ENCODE measurements at regions not wholly inside any gene's neighbourhood (a gene's known extent, or its start where the extent isn't known, plus 50 kb on each side); places are given as distances from the start of the nearest gene placed in this dataset.

- peak; percentile 25 for DNase-seq (ENCODE audit: extremely low read depth, low read depth)
- H3K4me3 ChIP-seq (replicated peaks; ENCODE audit: low read depth, low read length) = no peak overlapping the region
- TF ChIP-seq CTCF (IDR thresholded peaks at IDR 0.05; ENCODE audit: low read depth, low read length, missing control alignments) = no peak
Measured at GRCh38 chr9:115353681-115354080, 235.7 kb upstream of the TNC start.

GRCh38 chr9:115357821-115358220 is 239.9 kb upstream of the TNC start:
- no peak for TF ChIP-seq CTCF (IDR thresholded peaks at IDR 0.05; ENCODE audit: low read depth, low read length, missing control alignments)
- H3K4me3 ChIP-seq (replicated peaks; ENCODE audit: low read depth, low read length) = no peak overlapping the region
- DNase-seq (ENCODE audit: extremely low read depth, low read depth) = no peak

DNA sequence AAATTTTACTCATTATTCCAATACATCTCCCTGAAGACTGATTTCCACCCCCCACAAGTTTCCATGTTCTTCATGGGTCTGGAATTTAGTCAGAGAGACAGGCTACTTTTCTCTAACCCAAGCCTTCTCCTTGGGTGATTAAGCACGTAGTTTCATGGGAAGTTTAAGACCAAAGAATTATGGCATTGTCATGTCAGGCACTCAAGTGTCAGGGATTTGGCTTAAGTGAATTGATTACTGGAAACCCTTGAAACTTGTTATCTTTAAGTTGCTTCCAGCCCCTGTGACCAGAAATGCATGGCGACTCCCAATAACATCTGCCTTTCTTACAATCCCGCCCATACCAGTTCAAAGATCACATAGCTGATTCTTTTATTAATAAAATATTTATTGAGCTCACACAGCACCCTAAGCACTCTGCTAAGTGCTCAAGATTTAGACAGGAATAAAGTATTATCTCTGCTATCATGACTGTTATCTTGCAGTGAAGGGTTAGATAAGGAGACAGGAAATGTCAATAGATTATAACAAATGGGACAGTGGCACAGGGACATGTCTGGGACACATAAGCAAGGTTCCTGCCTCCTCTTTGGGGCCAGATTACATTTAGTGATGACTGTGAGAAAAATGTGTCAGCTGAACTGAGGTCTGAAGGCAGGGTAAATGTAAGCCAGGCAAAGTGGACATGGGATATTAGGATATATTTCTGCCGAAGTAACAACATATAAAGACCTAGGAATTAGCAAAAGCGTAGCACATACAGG is 241.2 kb upstream of the TNC start:
- no peak for TF ChIP-seq CTCF (IDR thresholded peaks at IDR 0.05; ENCODE audit: low read depth, low read length, missing control alignments)
- no peak overlapping the region for H3K4me3 ChIP-seq (replicated peaks; ENCODE audit: low read depth, low read length)
- DNase-seq (ENCODE audit: extremely low read depth, low read depth) = no peak

GRCh38 chr9:115360122-115360521 is 242.2 kb upstream of the TNC start:
- no peak for DNase-seq (ENCODE audit: extremely low read depth, low read depth)
- H3K4me3 ChIP-seq (replicated peaks; ENCODE audit: low read depth, low read length) = no peak overlapping the region
- TF ChIP-seq CTCF (IDR thresholded peaks at IDR 0.05; ENCODE audit: low read depth, low read length, missing control alignments) = no peak

GRCh38 chr9:115362101-115362500 is 244.1 kb upstream of the TNC start:
- no peak for DNase-seq (ENCODE audit: extremely low read depth, low read depth)
- TF ChIP-seq CTCF (IDR thresholded peaks at IDR 0.05; ENCODE audit: low read depth, low read length, missing control alignments) = no peak
- no peak overlapping the region for H3K4me3 ChIP-seq (replicated peaks; ENCODE audit: low read depth, low read length)

DNA sequence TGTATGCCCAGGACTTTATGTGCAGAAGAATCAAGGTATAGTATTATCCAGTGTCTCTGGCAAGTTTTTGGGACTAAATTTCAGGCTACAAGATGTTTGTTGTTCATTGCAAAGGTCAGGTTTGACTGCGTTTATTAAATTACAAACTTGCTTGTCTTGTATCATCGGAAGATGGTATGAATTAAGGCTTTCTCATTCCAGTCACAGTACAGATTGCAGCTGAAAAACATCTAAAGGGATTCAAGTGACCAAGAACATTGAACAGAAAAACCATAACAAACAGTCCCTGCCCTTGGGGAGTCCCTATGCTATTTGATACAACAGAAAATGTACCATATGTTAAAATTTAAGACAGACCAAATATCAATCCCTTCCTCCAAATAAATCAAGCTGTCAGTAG is 244.7 kb upstream of the TNC start:
- no peak for DNase-seq (ENCODE audit: extremely low read depth, low read depth)
- TF ChIP-seq CTCF (IDR thresholded peaks at IDR 0.05; ENCODE audit: low read depth, low read length, missing control alignments) = no peak
- no peak overlapping the region for H3K4me3 ChIP-seq (replicated peaks; ENCODE audit: low read depth, low read length)

GRCh38 chr9:115364991-115365390 is 247.0 kb upstream of the TNC start:
- no peak overlapping the region for H3K4me3 ChIP-seq (replicated peaks; ENCODE audit: low read depth, low read length)
- DNase-seq (ENCODE audit: extremely low read depth, low read depth) = no peak
- TF ChIP-seq CTCF (IDR thresholded peaks at IDR 0.05; ENCODE audit: low read depth, low read length, missing control alignments) = no peak

Measured in HFF-Myc (cell line).